GM18505 (cell line): ENCODE measurements at regions not wholly inside any gene's neighbourhood (a gene's known extent, or its start where the extent isn't known, plus 50 kb on each side); places are given as distances from the start of the nearest gene placed in this dataset.

ENCODE experiments used
- ATAC-seq: cut with Tn5 transposase; IDR thresholded peaks from one replicate; pipeline ENCODE4 v1.9.1; 2021; ENCODE audit not compliant: unreplicated experiment
- POLR2A ChIP-seq: IDR thresholded peaks from 4 replicates; pipeline ENCODE4 v1.6.1; 2011; ENCODE audit warnings: borderline replicate concordance; ENCODE audit not compliant: insufficient read depth, insufficient read length; ENCODE audit errors: extremely low read depth

- TF ChIP-seq POLR2A: no peak
- ATAC-seq: no peak
Observed at GRCh38 chrX:39470588-39471407, 627.0 kb downstream of the BCOR start.

GRCh38 chrX:39472161-39472560, 625.6 kb downstream of the BCOR start:
- no peak for TF ChIP-seq POLR2A
- ATAC-seq: no peak

GRCh38 chrX:39473812-39474211, 623.9 kb downstream of the BCOR start:
- ATAC-seq: no peak
- TF ChIP-seq POLR2A: no peak

- TF ChIP-seq POLR2A: no peak
- ATAC-seq: no peak
Observed at GRCh38 chrX:39475372-39475771, 622.4 kb downstream of the BCOR start.

GRCh38 chrX:39476604-39477021, 621.1 kb downstream of the BCOR start:
- ATAC-seq: no peak
- TF ChIP-seq POLR2A: no peak

GRCh38 chrX:39477031-39477761, 620.6 kb downstream of the BCOR start:
- no peak for TF ChIP-seq POLR2A
- no peak for ATAC-seq

- TF ChIP-seq POLR2A: no peak
- no peak for ATAC-seq
Observed at GRCh38 chrX:39477762-39478120, 620.0 kb downstream of the BCOR start.

- no peak for ATAC-seq
- TF ChIP-seq POLR2A: no peak
Observed at GRCh38 chrX:39479856-39480255, 617.9 kb downstream of the BCOR start.

GRCh38 chrX:39480963-39481362, 616.8 kb downstream of the BCOR start:
- ATAC-seq: no peak
- TF ChIP-seq POLR2A: no peak

GRCh38 chrX:39481621-39482020, 616.1 kb downstream of the BCOR start:
- ATAC-seq: no peak
- no peak for TF ChIP-seq POLR2A

- no peak for ATAC-seq
- no peak for TF ChIP-seq POLR2A
Observed at GRCh38 chrX:39484159-39485068, 613.3 kb downstream of the BCOR start.

- no peak for TF ChIP-seq POLR2A
- no peak for ATAC-seq
Observed at GRCh38 chrX:39487166-39487968, 610.4 kb downstream of the BCOR start.
